Posterior cingulate gyrus (tissue), 11 donors: ENCODE measurements at regions not wholly inside any gene's neighbourhood (a gene's known extent, or its start where the extent isn't known, plus 50 kb on each side); places are given as distances from the start of the nearest gene placed in this dataset.
"Not testable (repeated sequence)": the region's sequence is repeated elsewhere in the genome, so short reads cannot be mapped to it uniquely, and the experiment has no call there.

Source experiments
- DNase-seq, 10 donors: peaks; one replicate each; pipeline versions ENCODE4 v3.0.0 to v3.0.0-alpha.2; 2020 to 2021; ENCODE audit warnings: mixed read lengths in 3 of 10
- intact Hi-C: fragments of 100-400 bp; cut with DNase I; formaldehyde crosslinking; loops from one replicate; pipeline ENCODE4 v1.15.1; 2023

GRCh38 chr3:127044996-127045395 is 62.1 kb downstream of the PLXNA1 start:
- intact Hi-C loops: no loop called here
- DNase-seq: peak in 2 of 10 donors; percentile 49 to 53

GRCh38 chr3:127045435-127046045 is 62.6 kb downstream of the PLXNA1 start:
- intact Hi-C loops: no loop called here
- peak in 2 of 10 donors; percentile 16 to 37 for DNase-seq

- intact Hi-C loops: not testable (repeated sequence)
- DNase-seq: peak in 5 of 10 donors; percentile 2 to 59 (median 24)
These were observed 63.8 kb downstream of the PLXNA1 start for GRCh38 chr3:127046690-127047089.

- intact Hi-C loops: no loop called here
- DNase-seq: peak in 2 of 10 donors; percentile 8 to 13
These were observed 66.5 kb downstream of the PLXNA1 start for GRCh38 chr3:127049393-127049792.

- intact Hi-C loops: no loop called here
- peak in 3 of 10 donors; percentile 2 to 55 (median 55) for DNase-seq
These were observed 67.8 kb downstream of the PLXNA1 start for GRCh38 chr3:127050733-127051132.

- DNase-seq: peak in 5 of 10 donors; percentile 7 to 83 (median 62)
- intact Hi-C loops: no loop called here
These were observed 69.2 kb downstream of the PLXNA1 start for GRCh38 chr3:127052121-127052561.

- intact Hi-C loops: no loop called here
- DNase-seq: peak in 3 of 10 donors; percentile 2 to 50 (median 43)
These were observed 70.1 kb downstream of the PLXNA1 start for GRCh38 chr3:127053026-127053425.

GRCh38 chr3:127053450-127053849 is 70.5 kb downstream of the PLXNA1 start:
- intact Hi-C loops: no loop called here
- DNase-seq: peak in 4 of 10 donors; percentile 0 to 43 (median 23)

GRCh38 chr3:127053979-127054378 is 71.1 kb downstream of the PLXNA1 start:
- DNase-seq: peak in 3 of 10 donors; percentile 40 to 62 (median 49)
- intact Hi-C loops: no loop called here

GRCh38 chr3:127056281-127056680 is 73.4 kb downstream of the PLXNA1 start:
- intact Hi-C loops: no loop called here
- DNase-seq: peak in 3 of 10 donors; percentile 52 to 83 (median 70)

- intact Hi-C loops: no loop called here
- no peak for DNase-seq
These were observed 74.1 kb downstream of the PLXNA1 start for GRCh38 chr3:127056976-127057375.

- no peak for DNase-seq
- intact Hi-C loops: no loop called here
These were observed 76.2 kb downstream of the PLXNA1 start for GRCh38 chr3:127059072-127059471.

- intact Hi-C loops: no loop called here
- DNase-seq: peak in 1 of 10 donors; percentile 11
These were observed 78.7 kb downstream of the PLXNA1 start for GRCh38 chr3:127061641-127062040.

- intact Hi-C loops: no loop called here
- DNase-seq: peak in 2 of 10 donors; percentile 56 to 64
These were observed 80.0 kb downstream of the PLXNA1 start for GRCh38 chr3:127062926-127063325.

- intact Hi-C loops: no loop called here
- peak in 2 of 10 donors; percentile 8 to 17 for DNase-seq
These were observed 81.0 kb downstream of the PLXNA1 start for GRCh38 chr3:127063916-127064315.

GRCh38 chr3:127064391-127065137 is 81.6 kb downstream of the PLXNA1 start:
- DNase-seq: peak in 3 of 10 donors; percentile 41 to 60 (median 50)
- intact Hi-C loops: no loop called here

- intact Hi-C loops: no loop called here
- peak in 3 of 10 donors; percentile 16 to 78 (median 39) for DNase-seq
These were observed 82.2 kb downstream of the PLXNA1 start for GRCh38 chr3:127065138-127065427.

GRCh38 chr3:127065561-127066290 is 82.8 kb downstream of the PLXNA1 start:
- intact Hi-C loops: no loop called here
- DNase-seq: peak in 3 of 10 donors; percentile 75 to 78 (median 77)

GRCh38 chr3:127066635-127067034 is 83.7 kb downstream of the PLXNA1 start:
- DNase-seq: peak in 2 of 10 donors; percentile 16 to 24
- intact Hi-C loops: no loop called here

GRCh38 chr3:127067116-127067910 is 84.4 kb downstream of the PLXNA1 start:
- peak in 3 of 10 donors; percentile 23 to 45 (median 43) for DNase-seq
- intact Hi-C loops: no loop called here
